Neural cell (in vitro differentiated cells): ENCODE measurements at regions not wholly inside any gene's neighbourhood (a gene's known extent, or its start where the extent isn't known, plus 50 kb on each side); places are given as distances from the start of the nearest gene placed in this dataset.

Experiments
- CTCF ChIP-seq: fragments of 450-650 bp; IDR thresholded peaks from 2 replicates; pipeline ENCODE4 v1.5.1; 2014; ENCODE audit warnings: antibody characterized with exemption, mild to moderate bottlenecking, moderate library complexity; ENCODE audit not compliant: poor library complexity, severe bottlenecking
- EP300 ChIP-seq: fragments of 450-650 bp; conservative IDR thresholded peaks from 2 replicates; pipeline ENCODE4 v1.6.1; 2014; ENCODE audit warnings: antibody characterized with exemption, mild to moderate bottlenecking, moderate library complexity; ENCODE audit not compliant: poor library complexity, severe bottlenecking
- POLR2AphosphoS5 ChIP-seq: IDR thresholded peaks from 2 replicates; pipeline ENCODE4 v1.6.1; 2012

GRCh38 chr21:43300496-43301408 lies 126.2 kb downstream of the SIK1 start:
- no peak for TF ChIP-seq CTCF
- TF ChIP-seq POLR2AphosphoS5 = no peak
- TF ChIP-seq EP300 = no peak
